ENCODE measurements at regions not wholly inside any gene's neighbourhood (a gene's known extent, or its start where the extent isn't known, plus 50 kb on each side); places are given as distances from the start of the nearest gene placed in this dataset.
"Not testable (repeated sequence)": the region's sequence is repeated elsewhere in the genome, so short reads cannot be mapped to it uniquely, and the experiment has no call there.

GRCh38 chr14:21819891-21820290, 146.3 kb upstream of the OR4E1 start:
- not testable (repeated sequence) for TF ChIP-seq POLR2AphosphoS5 (IDR thresholded peaks at IDR 0.05; ENCODE audit: borderline replicate concordance, low read depth, low read length); EZH2 (IDR thresholded peaks at IDR 0.05); FOXP2 (optimal IDR thresholded peaks at IDR 0.05; ENCODE audit: control extremely low read depth, extremely low read length, insufficient read depth)

All from SK-N-MC (cell line).